ENCODE measurements at regions not wholly inside any gene's neighbourhood (a gene's known extent, or its start where the extent isn't known, plus 50 kb on each side); places are given as distances from the start of the nearest gene placed in this dataset.

DNA sequence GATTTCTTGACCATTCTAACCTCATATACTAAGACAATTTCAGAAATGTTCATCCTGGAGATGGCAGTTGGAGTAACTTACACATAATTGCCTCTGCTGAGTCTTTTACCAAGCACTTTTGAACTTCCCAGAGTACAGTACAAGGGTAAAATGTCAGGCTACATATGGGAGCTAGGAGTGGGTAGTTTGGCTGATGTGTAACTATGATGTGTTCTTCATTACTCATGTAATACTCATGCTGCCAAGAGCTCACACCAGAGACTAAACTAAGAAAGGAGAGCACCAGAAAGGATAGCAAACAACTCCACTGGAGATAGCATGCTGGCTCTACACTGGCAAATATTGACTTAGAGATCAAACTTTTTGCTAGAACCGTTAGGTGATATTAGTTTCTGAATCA, 194.0 kb downstream of the PDGFRA start (continued):
- TF ChIP-seq, protein P1, sequence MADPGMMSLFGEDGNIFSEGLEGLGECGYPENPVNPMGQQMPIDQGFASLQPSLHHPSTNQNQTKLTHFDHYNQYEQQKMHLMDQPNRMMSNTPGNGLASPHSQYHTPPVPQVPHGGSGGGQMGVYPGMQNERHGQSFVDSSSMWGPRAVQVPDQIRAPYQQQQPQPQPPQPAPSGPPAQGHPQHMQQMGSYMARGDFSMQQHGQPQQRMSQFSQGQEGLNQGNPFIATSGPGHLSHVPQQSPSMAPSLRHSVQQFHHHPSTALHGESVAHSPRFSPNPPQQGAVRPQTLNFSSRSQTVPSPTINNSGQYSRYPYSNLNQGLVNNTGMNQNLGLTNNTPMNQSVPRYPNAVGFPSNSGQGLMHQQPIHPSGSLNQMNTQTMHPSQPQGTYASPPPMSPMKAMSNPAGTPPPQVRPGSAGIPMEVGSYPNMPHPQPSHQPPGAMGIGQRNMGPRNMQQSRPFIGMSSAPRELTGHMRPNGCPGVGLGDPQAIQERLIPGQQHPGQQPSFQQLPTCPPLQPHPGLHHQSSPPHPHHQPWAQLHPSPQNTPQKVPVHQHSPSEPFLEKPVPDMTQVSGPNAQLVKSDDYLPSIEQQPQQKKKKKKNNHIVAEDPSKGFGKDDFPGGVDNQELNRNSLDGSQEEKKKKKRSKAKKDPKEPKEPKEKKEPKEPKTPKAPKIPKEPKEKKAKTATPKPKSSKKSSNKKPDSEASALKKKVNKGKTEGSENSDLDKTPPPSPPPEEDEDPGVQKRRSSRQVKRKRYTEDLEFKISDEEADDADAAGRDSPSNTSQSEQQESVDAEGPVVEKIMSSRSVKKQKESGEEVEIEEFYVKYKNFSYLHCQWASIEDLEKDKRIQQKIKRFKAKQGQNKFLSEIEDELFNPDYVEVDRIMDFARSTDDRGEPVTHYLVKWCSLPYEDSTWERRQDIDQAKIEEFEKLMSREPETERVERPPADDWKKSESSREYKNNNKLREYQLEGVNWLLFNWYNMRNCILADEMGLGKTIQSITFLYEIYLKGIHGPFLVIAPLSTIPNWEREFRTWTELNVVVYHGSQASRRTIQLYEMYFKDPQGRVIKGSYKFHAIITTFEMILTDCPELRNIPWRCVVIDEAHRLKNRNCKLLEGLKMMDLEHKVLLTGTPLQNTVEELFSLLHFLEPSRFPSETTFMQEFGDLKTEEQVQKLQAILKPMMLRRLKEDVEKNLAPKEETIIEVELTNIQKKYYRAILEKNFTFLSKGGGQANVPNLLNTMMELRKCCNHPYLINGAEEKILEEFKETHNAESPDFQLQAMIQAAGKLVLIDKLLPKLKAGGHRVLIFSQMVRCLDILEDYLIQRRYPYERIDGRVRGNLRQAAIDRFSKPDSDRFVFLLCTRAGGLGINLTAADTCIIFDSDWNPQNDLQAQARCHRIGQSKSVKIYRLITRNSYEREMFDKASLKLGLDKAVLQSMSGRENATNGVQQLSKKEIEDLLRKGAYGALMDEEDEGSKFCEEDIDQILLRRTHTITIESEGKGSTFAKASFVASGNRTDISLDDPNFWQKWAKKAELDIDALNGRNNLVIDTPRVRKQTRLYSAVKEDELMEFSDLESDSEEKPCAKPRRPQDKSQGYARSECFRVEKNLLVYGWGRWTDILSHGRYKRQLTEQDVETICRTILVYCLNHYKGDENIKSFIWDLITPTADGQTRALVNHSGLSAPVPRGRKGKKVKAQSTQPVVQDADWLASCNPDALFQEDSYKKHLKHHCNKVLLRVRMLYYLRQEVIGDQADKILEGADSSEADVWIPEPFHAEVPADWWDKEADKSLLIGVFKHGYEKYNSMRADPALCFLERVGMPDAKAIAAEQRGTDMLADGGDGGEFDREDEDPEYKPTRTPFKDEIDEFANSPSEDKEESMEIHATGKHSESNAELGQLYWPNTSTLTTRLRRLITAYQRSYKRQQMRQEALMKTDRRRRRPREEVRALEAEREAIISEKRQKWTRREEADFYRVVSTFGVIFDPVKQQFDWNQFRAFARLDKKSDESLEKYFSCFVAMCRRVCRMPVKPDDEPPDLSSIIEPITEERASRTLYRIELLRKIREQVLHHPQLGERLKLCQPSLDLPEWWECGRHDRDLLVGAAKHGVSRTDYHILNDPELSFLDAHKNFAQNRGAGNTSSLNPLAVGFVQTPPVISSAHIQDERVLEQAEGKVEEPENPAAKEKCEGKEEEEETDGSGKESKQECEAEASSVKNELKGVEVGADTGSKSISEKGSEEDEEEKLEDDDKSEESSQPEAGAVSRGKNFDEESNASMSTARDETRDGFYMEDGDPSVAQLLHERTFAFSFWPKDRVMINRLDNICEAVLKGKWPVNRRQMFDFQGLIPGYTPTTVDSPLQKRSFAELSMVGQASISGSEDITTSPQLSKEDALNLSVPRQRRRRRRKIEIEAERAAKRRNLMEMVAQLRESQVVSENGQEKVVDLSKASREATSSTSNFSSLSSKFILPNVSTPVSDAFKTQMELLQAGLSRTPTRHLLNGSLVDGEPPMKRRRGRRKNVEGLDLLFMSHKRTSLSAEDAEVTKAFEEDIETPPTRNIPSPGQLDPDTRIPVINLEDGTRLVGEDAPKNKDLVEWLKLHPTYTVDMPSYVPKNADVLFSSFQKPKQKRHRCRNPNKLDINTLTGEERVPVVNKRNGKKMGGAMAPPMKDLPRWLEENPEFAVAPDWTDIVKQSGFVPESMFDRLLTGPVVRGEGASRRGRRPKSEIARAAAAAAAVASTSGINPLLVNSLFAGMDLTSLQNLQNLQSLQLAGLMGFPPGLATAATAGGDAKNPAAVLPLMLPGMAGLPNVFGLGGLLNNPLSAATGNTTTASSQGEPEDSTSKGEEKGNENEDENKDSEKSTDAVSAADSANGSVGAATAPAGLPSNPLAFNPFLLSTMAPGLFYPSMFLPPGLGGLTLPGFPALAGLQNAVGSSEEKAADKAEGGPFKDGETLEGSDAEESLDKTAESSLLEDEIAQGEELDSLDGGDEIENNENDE (IDR thresholded peaks at IDR 0.05; ENCODE audit: low read depth, low read length), result no peak
- TF ChIP-seq ZNF778 (CRISPR knock-in tag; IDR thresholded peaks at IDR 0.05), result no peak
